Erythroblast (primary cell): ENCODE measurements at regions not wholly inside any gene's neighbourhood (a gene's known extent, or its start where the extent isn't known, plus 50 kb on each side); places are given as distances from the start of the nearest gene placed in this dataset.

Source experiments
- GATA1 ChIP-seq: IDR thresholded peaks from 2 replicates; pipeline ENCODE4 v1.6.1; 2011; ENCODE audit warnings: low read depth, mild to moderate bottlenecking, control low read depth, low read length, moderate library complexity
- POLR2A ChIP-seq: IDR thresholded peaks from 2 replicates; pipeline ENCODE4 v1.6.1; 2011; ENCODE audit warnings: mild to moderate bottlenecking, low read length

DNA sequence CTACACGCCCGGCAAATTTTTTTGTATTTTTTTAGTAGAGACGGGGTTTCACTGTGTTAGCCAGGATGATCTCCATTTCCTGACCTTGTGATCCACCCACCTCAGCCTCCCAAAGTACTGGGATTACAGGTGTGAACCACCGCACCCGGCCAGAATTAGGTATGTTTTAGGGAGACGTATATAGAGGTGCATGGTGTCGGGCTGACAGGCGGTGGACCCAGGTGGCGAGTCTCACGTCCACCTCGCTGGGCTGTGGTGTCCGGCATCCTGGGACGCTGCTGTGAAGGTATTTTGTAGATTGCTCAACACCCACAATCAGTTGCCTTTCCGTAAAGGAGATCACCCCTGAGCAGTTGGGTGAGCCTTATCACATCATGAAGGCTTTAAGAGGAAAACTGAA, 728.6 kb downstream of the BRD1 start:
- TF ChIP-seq GATA1 = no peak
- TF ChIP-seq POLR2A = no peak
